ENCODE measurements at regions not wholly inside any gene's neighbourhood (a gene's known extent, or its start where the extent isn't known, plus 50 kb on each side); places are given as distances from the start of the nearest gene placed in this dataset.

- RAD21 ChIA-PET (ENCODE audit: unreplicated experiment) = no interaction called here
- ATAC-seq = no peak
- intact Hi-C loops (cut with micrococcal nuclease; ENCODE audit: unreplicated experiment) = no loop called here
- TF ChIP-seq SIX5 (IDR thresholded peaks at IDR 0.05; ENCODE audit: low read depth, low read length, severe bottlenecking) (no peak), HDGF (IDR thresholded peaks at IDR 0.05) (no peak), GATAD2B (conservative IDR thresholded peaks at IDR 0.05; ENCODE audit: low read depth) (no peak), ZBTB40 (IDR thresholded peaks at IDR 0.05; ENCODE audit: borderline replicate concordance) (no peak), SIN3A (IDR thresholded peaks at IDR 0.05; ENCODE audit: low read depth, low read length) (no peak), RCOR1 (conservative IDR thresholded peaks at IDR 0.05; ENCODE audit: low read depth, low read length) (no peak), BHLHE40 (IDR thresholded peaks at IDR 0.05; ENCODE audit: borderline replicate concordance in 1 of 2, low read depth in 2 of 2, low read length in 1 of 2) (no peak), MEF2A (IDR thresholded peaks at IDR 0.05; ENCODE audit: insufficient read depth, low read depth, low read length) (no peak), NRF1 (conservative IDR thresholded peaks at IDR 0.05; ENCODE audit: low read depth, low read length) (no peak), LARP7 (IDR thresholded peaks at IDR 0.05) (no peak)
- TF ChIP-seq, protein P1, sequence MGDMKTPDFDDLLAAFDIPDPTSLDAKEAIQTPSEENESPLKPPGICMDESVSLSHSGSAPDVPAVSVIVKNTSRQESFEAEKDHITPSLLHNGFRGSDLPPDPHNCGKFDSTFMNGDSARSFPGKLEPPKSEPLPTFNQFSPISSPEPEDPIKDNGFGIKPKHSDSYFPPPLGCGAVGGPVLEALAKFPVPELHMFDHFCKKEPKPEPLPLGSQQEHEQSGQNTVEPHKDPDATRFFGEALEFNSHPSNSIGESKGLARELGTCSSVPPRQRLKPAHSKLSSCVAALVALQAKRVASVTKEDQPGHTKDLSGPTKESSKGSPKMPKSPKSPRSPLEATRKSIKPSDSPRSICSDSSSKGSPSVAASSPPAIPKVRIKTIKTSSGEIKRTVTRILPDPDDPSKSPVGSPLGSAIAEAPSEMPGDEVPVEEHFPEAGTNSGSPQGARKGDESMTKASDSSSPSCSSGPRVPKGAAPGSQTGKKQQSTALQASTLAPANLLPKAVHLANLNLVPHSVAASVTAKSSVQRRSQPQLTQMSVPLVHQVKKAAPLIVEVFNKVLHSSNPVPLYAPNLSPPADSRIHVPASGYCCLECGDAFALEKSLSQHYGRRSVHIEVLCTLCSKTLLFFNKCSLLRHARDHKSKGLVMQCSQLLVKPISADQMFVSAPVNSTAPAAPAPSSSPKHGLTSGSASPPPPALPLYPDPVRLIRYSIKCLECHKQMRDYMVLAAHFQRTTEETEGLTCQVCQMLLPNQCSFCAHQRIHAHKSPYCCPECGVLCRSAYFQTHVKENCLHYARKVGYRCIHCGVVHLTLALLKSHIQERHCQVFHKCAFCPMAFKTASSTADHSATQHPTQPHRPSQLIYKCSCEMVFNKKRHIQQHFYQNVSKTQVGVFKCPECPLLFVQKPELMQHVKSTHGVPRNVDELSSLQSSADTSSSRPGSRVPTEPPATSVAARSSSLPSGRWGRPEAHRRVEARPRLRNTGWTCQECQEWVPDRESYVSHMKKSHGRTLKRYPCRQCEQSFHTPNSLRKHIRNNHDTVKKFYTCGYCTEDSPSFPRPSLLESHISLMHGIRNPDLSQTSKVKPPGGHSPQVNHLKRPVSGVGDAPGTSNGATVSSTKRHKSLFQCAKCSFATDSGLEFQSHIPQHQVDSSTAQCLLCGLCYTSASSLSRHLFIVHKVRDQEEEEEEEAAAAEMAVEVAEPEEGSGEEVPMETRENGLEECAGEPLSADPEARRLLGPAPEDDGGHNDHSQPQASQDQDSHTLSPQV (IDR thresholded peaks at IDR 0.05) = no peak
- TF ChIP-seq, protein P2, sequence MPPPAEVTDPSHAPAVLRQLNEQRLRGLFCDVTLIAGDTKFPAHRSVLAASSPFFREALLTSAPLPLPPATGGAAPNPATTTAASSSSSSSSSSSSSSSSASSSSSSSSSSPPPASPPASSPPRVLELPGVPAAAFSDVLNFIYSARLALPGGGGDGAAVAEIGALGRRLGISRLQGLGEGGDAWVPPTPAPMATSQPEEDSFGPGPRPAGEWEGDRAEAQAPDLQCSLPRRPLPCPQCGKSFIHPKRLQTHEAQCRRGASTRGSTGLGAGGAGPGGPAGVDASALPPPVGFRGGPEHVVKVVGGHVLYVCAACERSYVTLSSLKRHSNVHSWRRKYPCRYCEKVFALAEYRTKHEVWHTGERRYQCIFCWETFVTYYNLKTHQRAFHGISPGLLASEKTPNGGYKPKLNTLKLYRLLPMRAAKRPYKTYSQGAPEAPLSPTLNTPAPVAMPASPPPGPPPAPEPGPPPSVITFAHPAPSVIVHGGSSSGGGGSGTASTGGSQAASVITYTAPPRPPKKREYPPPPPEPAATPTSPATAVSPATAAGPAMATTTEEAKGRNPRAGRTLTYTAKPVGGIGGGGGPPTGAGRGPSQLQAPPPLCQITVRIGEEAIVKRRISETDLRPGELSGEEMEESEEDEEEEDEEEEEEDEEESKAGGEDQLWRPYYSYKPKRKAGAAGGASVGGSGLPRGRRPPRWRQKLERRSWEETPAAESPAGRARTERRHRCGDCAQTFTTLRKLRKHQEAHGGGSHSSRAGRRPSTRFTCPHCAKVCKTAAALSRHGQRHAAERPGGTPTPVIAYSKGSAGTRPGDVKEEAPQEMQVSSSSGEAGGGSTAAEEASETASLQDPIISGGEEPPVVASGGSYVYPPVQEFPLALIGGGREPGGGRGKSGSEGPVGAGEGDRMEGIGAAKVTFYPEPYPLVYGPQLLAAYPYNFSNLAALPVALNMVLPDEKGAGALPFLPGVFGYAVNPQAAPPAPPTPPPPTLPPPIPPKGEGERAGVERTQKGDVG (CRISPR knock-in tag; IDR thresholded peaks at IDR 0.05) = no peak
Measured at GRCh38 chr3:29212789-29213433, 68.0 kb upstream of the RBMS3 start.

More at GRCh38 chr3:29212789-29213433, 68.0 kb upstream of the RBMS3 start:
- no peaks in the 10 kb centered on the region for H3K79me2 ChIP-seq (ENCODE audit: control insufficient read depth, insufficient read depth, low read length)
- H3K4me3 ChIP-seq = no peak overlapping the region
- no peaks in the 10 kb centered on the region for H3K36me3 ChIP-seq (ENCODE audit: control insufficient read depth in 2 of 2, insufficient read depth in 2 of 2, low read length in 1 of 2)
- BruUV-seq (replicated peaks) = no TSS peak
- ChIA-PET POLR2A (no interaction called here), CTCF (no interaction called here), SMC1A (ENCODE audit: uncharacterized antibody, unreplicated experiment) (interaction anchor here (1.3 kb wide), 1 partner anchor 26 kb away, joined by 3 read pairs; no protein-coding TSS in a partner anchor)
- H3K4me1 ChIP-seq (ENCODE audit: control insufficient read depth, insufficient read depth, low read length) = no peaks in the 10 kb centered on the region
- H3K9me3 ChIP-seq (replicated peaks; ENCODE audit: control insufficient read depth, insufficient read depth, low read length) = no peaks in the 10 kb centered on the region; the same call in 2 of the 3 replicates
- FAIRE-seq (no peak), DNase-seq (ENCODE audit: low read depth, low spot score) (no peak)
- no peaks in the 10 kb centered on the region for H3K27me3 ChIP-seq (replicated peaks in 1 of 2; ENCODE audit: control insufficient read depth in 2 of 2, insufficient read depth in 2 of 2, low read length in 1 of 2)
- H2AFZ ChIP-seq (ENCODE audit: control insufficient read depth, low read depth, low read length) = no peak overlapping the region
- 48% methylated on average over 2 of the region's 2 CpGs for WGBS (ENCODE audit: insufficient coverage, insufficient replicate concordance, low lambda C conversion rate, missing lambda C conversion rate)
- no peak overlapping the region for H3K9ac ChIP-seq (ENCODE audit: control insufficient read depth, insufficient read depth, low read length)
- no peak overlapping the region for H3K27ac ChIP-seq (ENCODE audit: control insufficient read depth, insufficient read depth)
- no peak overlapping the region for H3K4me2 ChIP-seq (ENCODE audit: control insufficient read depth, insufficient read depth)
- no peaks in the 10 kb centered on the region for H4K20me1 ChIP-seq (ENCODE audit: control insufficient read depth, insufficient read depth)
- in situ Hi-C loops (cut with MboI) = no loop called here

Measured in GM12878 (cell line).